ENCODE measurements at regions not wholly inside any gene's neighbourhood (a gene's known extent, or its start where the extent isn't known, plus 50 kb on each side); places are given as distances from the start of the nearest gene placed in this dataset.

- TF ChIP-seq EZH2 (IDR thresholded peaks at IDR 0.05; ENCODE audit: borderline replicate concordance, insufficient read depth, low read depth, low read length, poor library complexity, severe bottlenecking) (no peak), CTCF (IDR thresholded peaks at IDR 0.05) (no peak)
Measured at GRCh38 chrX:925652-926061, 286.8 kb downstream of the CRLF2 start.
